ACC112 (cell line): ENCODE measurements at regions not wholly inside any gene's neighbourhood (a gene's known extent, or its start where the extent isn't known, plus 50 kb on each side); places are given as distances from the start of the nearest gene placed in this dataset.

Experiments used
- H2AFZ ChIP-seq: fragments of 200-600 bp; sonication (generic); one replicate; pipeline ENCODE4 v1.6.0; 2017; ENCODE audit warnings: antibody characterized with exemption, low read length; ENCODE audit not compliant: unreplicated experiment
- H3K27ac ChIP-seq: fragments of 200-600 bp; sonication (generic); 2 replicates; pipeline ENCODE4 v1.5.1; 2014; ENCODE audit warnings: low read depth, mild to moderate bottlenecking, antibody characterized with exemption, low read length, moderate library complexity
- H3K27me3 ChIP-seq: fragments of 200-600 bp; sonication (generic); 2 replicates; pipeline ENCODE4 v1.6.1; 2014; ENCODE audit warnings: mild to moderate bottlenecking, antibody characterized with exemption, low read length, moderate library complexity, mixed read lengths; ENCODE audit not compliant: insufficient read depth
- H3K36me3 ChIP-seq: fragments of 200-600 bp; sonication (generic); 2 replicates; pipeline ENCODE4 v1.6.1; 2016; ENCODE audit warnings: mild to moderate bottlenecking, antibody characterized with exemption, low read length, moderate library complexity, mixed read lengths; ENCODE audit not compliant: insufficient read depth
- H3K4me1 ChIP-seq: fragments of 200-600 bp; sonication (generic); one replicate; pipeline ENCODE4 v1.6.1; 2016; ENCODE audit warnings: low read length, mixed read lengths; ENCODE audit not compliant: insufficient read depth, unreplicated experiment, control insufficient read depth
- H3K4me3 ChIP-seq: fragments of 200-600 bp; sonication (generic); 2 replicates; pipeline ENCODE4 v1.5.1; 2014; ENCODE audit warnings: mild to moderate bottlenecking, low read depth, low read length
- H3K79me2 ChIP-seq: fragments of 200-600 bp; sonication (generic); one replicate; pipeline ENCODE4 v1.6.0; 2016; ENCODE audit warnings: low read length; ENCODE audit not compliant: control insufficient read depth, unreplicated experiment, insufficient read depth

GRCh38 chr14:79924551-79924950, 286.8 kb downstream of the DIO2 start:
- Histone ChIP-seq H2AFZ (no peak overlapping the region), H3K4me3 (no peak overlapping the region), H3K36me3 (no peaks in the 10 kb centered on the region), H3K79me2 (no peaks in the 10 kb centered on the region), H3K27me3 (no peaks in the 10 kb centered on the region), H3K27ac (no peak overlapping the region), H3K4me1 (no peaks in the 10 kb centered on the region)

- Histone ChIP-seq H3K27me3 (no peaks in the 10 kb centered on the region; the same call in 1 of the 2 replicates), H3K4me1 (no peaks in the 10 kb centered on the region), H2AFZ (no peak overlapping the region), H3K36me3 (no peaks in the 10 kb centered on the region), H3K79me2 (no peaks in the 10 kb centered on the region), H3K27ac (no peak overlapping the region), H3K4me3 (no peak overlapping the region)
Observed at GRCh38 chr14:79920180-79920692, 291.1 kb downstream of the DIO2 start.
